Keratinocyte (primary cell): ENCODE measurements at regions not wholly inside any gene's neighbourhood (a gene's known extent, or its start where the extent isn't known, plus 50 kb on each side); places are given as distances from the start of the nearest gene placed in this dataset.
A peak's percentile ranks its signal among the peaks of the same experiment; 100 is the strongest.

Experiments
- DNase-seq: peaks from one replicate; pipeline ENCODE4 v3.0.0-alpha.2; 2011; ENCODE audit warnings: low read depth, missing footprints, low spot score
- FAIRE-seq: peaks from 2 replicates; lab custom pipeline; 2011; peaks lifted over from hg19 to GRCh38; lab: Jason Lieb, UNC
- H2AFZ ChIP-seq: 2 replicates; pipeline ENCODE4 v1.6.0; 2012; ENCODE audit warnings: low read length, control low read depth, inconsistent platforms; ENCODE audit not compliant: control insufficient read depth
- H3K27ac ChIP-seq: 2 replicates; pipeline ENCODE4 v1.5.1; 2011; ENCODE audit warnings: low read length; ENCODE audit not compliant: control insufficient read depth, insufficient read depth
- H3K27me3 ChIP-seq: 3 replicates; pipeline ENCODE4 v1.6.0; 2011; ENCODE audit warnings: low read length; ENCODE audit not compliant: control insufficient read depth, insufficient read depth; ENCODE audit errors: extremely low read depth
- H3K36me3 ChIP-seq, 2 experiments: 2 replicates in 1 of 2; 3 replicates in 1 of 2; pipeline ENCODE4 v1.5.1; 2011; ENCODE audit warnings: low read length in 2 of 2, mild to moderate bottlenecking in 1 of 2; ENCODE audit not compliant: control insufficient read depth in 2 of 2, insufficient read depth in 2 of 2; ENCODE audit errors: extremely low read depth in 1 of 2
- H3K4me1 ChIP-seq: 3 replicates; pipeline ENCODE4 v1.5.1; 2011; ENCODE audit warnings: low read length; ENCODE audit not compliant: control insufficient read depth, insufficient read depth; ENCODE audit errors: extremely low read depth
- H3K4me2 ChIP-seq: 3 replicates; pipeline ENCODE4 v1.6.0; 2011; ENCODE audit warnings: low read depth, low read length; ENCODE audit not compliant: control insufficient read depth, insufficient read depth; ENCODE audit errors: extremely low read depth
- H3K4me3 ChIP-seq, 3 experiments: fragments of 200-600 bp in 1 of 3; sonication (generic) in 1 of 3; 2 replicates in 2 of 3; 3 replicates in 1 of 3; pipeline ENCODE4 v1.5.1; 2011 to 2016; ENCODE audit warnings: low read length in 3 of 3, mild to moderate bottlenecking in 3 of 3, control low read depth in 2 of 3, inconsistent platforms in 1 of 3, low read depth in 1 of 3, mixed read lengths in 1 of 3, mixed run types in 1 of 3, moderate library complexity in 1 of 3; ENCODE audit not compliant: control insufficient read depth in 2 of 3, insufficient read depth in 2 of 3; ENCODE audit errors: extremely low read depth in 1 of 3
- H3K79me2 ChIP-seq: 2 replicates; pipeline ENCODE4 v1.6.0; 2012; ENCODE audit warnings: low read length; ENCODE audit not compliant: control insufficient read depth, insufficient read depth
- H3K9ac ChIP-seq: 3 replicates; pipeline ENCODE4 v1.6.0; 2011; ENCODE audit warnings: low read length; ENCODE audit not compliant: control insufficient read depth, insufficient read depth; ENCODE audit errors: extremely low read depth
- H3K9me1 ChIP-seq: 3 replicates; pipeline ENCODE4 v1.6.0; 2011; ENCODE audit warnings: low read length; ENCODE audit not compliant: control insufficient read depth, insufficient read depth; ENCODE audit errors: extremely low read depth
- H3K9me3 ChIP-seq: 2 replicates; pipeline ENCODE4 v1.5.1; 2012; ENCODE audit warnings: low read depth, low read length; ENCODE audit not compliant: control insufficient read depth
- H4K20me1 ChIP-seq: 3 replicates; pipeline ENCODE4 v1.6.0; 2011; ENCODE audit warnings: low read length; ENCODE audit not compliant: control insufficient read depth, insufficient read depth; ENCODE audit errors: extremely low read depth
- EZH2 ChIP-seq: IDR thresholded peaks from one replicate; pipeline ENCODE4 v1.6.1; 2012; ENCODE audit warnings: inconsistent platforms, mild to moderate bottlenecking, low read length, moderate library complexity
- dilution Hi-C: fragments of 300-500 bp; cut with MboI; formaldehyde crosslinking; loops from one replicate; pipeline ENCODE4 v1.7.0; 2020; ENCODE audit warnings: low sequenced_read_pairs; ENCODE audit not compliant: extremely low pct_ligation_motif_present
- TF ChIP-seq, protein P1 (sequence below), 3 experiments: IDR thresholded peaks in 1 of 3; conservative IDR thresholded peaks in 1 of 3; optimal IDR thresholded peaks in 1 of 3; 2 replicates in 2 of 3; 3 replicates in 1 of 3; pipeline versions ENCODE3 to v1.5.1; 2011; ENCODE audit warnings: low read length in 3 of 3, mild to moderate bottlenecking in 3 of 3, moderate library complexity in 2 of 3, control low read depth in 1 of 3, inconsistent platforms in 1 of 3; ENCODE audit not compliant: insufficient read depth in 2 of 3; ENCODE audit errors: extremely low read depth in 1 of 3

DNA sequence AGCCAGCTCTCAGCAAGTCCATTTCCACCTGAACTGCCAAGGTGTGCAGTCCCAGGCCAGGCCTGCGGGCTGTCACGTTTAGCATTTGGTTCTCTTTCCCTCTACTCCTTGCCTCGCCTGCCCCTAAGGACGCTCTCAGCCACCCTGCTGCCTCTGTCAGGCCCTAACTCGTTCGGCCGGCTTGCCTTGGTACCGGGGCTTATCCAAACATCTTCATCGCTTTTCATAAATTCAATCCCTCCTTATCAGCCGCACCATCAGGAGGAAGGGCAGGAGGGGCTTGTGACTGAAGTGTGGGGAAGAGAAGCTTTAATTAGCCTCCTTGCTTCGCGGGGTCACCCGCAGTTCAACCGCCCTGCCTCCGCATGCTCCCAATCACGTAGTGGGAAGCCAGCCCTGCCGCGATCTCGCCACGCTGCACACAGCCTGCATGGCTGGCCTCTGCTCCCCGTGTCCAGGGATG is 231.1 kb downstream of the SOX9 start:
- H2AFZ ChIP-seq: peak overlapping the region; percentile 23
- H3K36me3 ChIP-seq: no peaks in the 10 kb centered on the region
- no peaks in the 10 kb centered on the region for H4K20me1 ChIP-seq
- FAIRE-seq (no peak), DNase-seq (no peak)
- H3K27ac ChIP-seq: no peak overlapping the region
- peak overlapping the region in 1 of 3 experiments; percentile 21 for H3K4me3 ChIP-seq
- peaks cover 23% of the 10 kb centered on the region for H3K4me1 ChIP-seq
- H3K9me1 ChIP-seq: no peaks in the 10 kb centered on the region
- H3K4me2 ChIP-seq: peak overlapping the region; percentile 22
- no peak overlapping the region for H3K9ac ChIP-seq
- no peak for TF ChIP-seq EZH2
- TF ChIP-seq, protein P1, sequence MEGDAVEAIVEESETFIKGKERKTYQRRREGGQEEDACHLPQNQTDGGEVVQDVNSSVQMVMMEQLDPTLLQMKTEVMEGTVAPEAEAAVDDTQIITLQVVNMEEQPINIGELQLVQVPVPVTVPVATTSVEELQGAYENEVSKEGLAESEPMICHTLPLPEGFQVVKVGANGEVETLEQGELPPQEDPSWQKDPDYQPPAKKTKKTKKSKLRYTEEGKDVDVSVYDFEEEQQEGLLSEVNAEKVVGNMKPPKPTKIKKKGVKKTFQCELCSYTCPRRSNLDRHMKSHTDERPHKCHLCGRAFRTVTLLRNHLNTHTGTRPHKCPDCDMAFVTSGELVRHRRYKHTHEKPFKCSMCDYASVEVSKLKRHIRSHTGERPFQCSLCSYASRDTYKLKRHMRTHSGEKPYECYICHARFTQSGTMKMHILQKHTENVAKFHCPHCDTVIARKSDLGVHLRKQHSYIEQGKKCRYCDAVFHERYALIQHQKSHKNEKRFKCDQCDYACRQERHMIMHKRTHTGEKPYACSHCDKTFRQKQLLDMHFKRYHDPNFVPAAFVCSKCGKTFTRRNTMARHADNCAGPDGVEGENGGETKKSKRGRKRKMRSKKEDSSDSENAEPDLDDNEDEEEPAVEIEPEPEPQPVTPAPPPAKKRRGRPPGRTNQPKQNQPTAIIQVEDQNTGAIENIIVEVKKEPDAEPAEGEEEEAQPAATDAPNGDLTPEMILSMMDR (optimal IDR thresholded peaks at IDR 0.05 in 1 of 3, IDR thresholded peaks at IDR 0.05 in 1 of 3, conservative IDR thresholded peaks at IDR 0.05 in 1 of 3; ENCODE audit: extremely low read depth in 1 of 3, insufficient read depth in 2 of 3, low read length in 3 of 3): peak in 1 of 3 experiments; percentile 7
- H3K79me2 ChIP-seq: no peaks in the 10 kb centered on the region
- H3K27me3 ChIP-seq: peaks cover 12% of the 10 kb centered on the region
- dilution Hi-C loops: no loop called here
- peaks cover 2% of the 10 kb centered on the region for H3K9me3 ChIP-seq

DNA sequence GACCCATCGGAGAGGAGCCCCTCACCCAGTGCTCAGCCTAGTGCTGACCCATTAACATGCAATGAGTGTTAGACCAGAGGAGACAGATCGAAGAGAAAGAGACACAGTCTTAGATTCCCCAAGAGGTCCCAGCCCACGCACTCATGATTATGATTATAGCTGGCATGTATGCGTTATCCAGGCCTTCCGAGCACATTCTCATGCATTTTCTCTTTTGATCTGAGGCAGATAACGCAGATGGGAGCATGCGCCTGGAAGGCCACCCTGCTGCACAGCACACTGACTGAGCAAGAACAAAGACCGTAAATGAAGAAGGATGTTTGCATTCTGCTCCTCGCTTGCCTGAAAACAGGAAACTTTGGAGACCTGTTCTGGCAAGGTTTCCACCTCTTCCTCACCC is 232.7 kb downstream of the SOX9 start:
- Histone ChIP-seq H3K79me2 (no peaks in the 10 kb centered on the region), H4K20me1 (no peaks in the 10 kb centered on the region), H3K36me3 (no peaks in the 10 kb centered on the region), H2AFZ (no peak overlapping the region), H3K27ac (no peak overlapping the region), H3K4me2 (no peak overlapping the region), H3K9me3 (peaks cover 6% of the 10 kb centered on the region), H3K27me3 (peaks cover 12% of the 10 kb centered on the region), H3K4me3 (no peak overlapping the region), H3K9ac (no peak overlapping the region), H3K4me1 (peaks cover 35% of the 10 kb centered on the region), H3K9me1 (no peaks in the 10 kb centered on the region)
- dilution Hi-C loops: no loop called here
- TF ChIP-seq, protein P1 (optimal IDR thresholded peaks at IDR 0.05 in 1 of 3, IDR thresholded peaks at IDR 0.05 in 1 of 3, conservative IDR thresholded peaks at IDR 0.05 in 1 of 3; ENCODE audit: extremely low read depth in 1 of 3, insufficient read depth in 2 of 3, low read length in 3 of 3): no peak
- TF ChIP-seq EZH2: no peak
- no peak for DNase-seq
- FAIRE-seq: no peak
